Epithelial cell of proximal tubule (primary cell): ENCODE measurements at regions not wholly inside any gene's neighbourhood (a gene's known extent, or its start where the extent isn't known, plus 50 kb on each side); places are given as distances from the start of the nearest gene placed in this dataset.
"Not testable (repeated sequence)": the region's sequence is repeated elsewhere in the genome, so short reads cannot be mapped to it uniquely, and the experiment has no call there.

ENCODE experiments used
- DNase-seq: peaks from one replicate; pipeline ENCODE4 v3.0.0-alpha.2; 2011; ENCODE audit warnings: low read depth
- H3K4me3 ChIP-seq: 2 replicates; pipeline ENCODE4 v1.5.1; 2011; ENCODE audit warnings: low read depth, mild to moderate bottlenecking, low read length
- CTCF ChIP-seq: conservative IDR thresholded peaks from 2 replicates; pipeline ENCODE4 v1.5.1; 2012; ENCODE audit warnings: low read depth, mild to moderate bottlenecking, low read length

GRCh38 chr5:130528474-130528873 is 624.2 kb downstream of the CHSY3 start:
- no peak overlapping the region for H3K4me3 ChIP-seq
- no peak for TF ChIP-seq CTCF
- no peak for DNase-seq

GRCh38 chr5:130526708-130527107 is 622.4 kb downstream of the CHSY3 start:
- no peak for DNase-seq
- H3K4me3 ChIP-seq = no peak overlapping the region
- TF ChIP-seq CTCF = no peak

- DNase-seq = no peak
- TF ChIP-seq CTCF = no peak
- H3K4me3 ChIP-seq = no peak overlapping the region
These were observed 615.9 kb downstream of the CHSY3 start for GRCh38 chr5:130520211-130520610.

GRCh38 chr5:130514984-130515690 is 610.9 kb downstream of the CHSY3 start:
- no peak for TF ChIP-seq CTCF
- peak; percentile 43 for DNase-seq
- H3K4me3 ChIP-seq = no peak overlapping the region

GRCh38 chr5:130502702-130503101 is 598.4 kb downstream of the CHSY3 start:
- no peak overlapping the region for H3K4me3 ChIP-seq
- TF ChIP-seq CTCF = no peak
- DNase-seq = no peak

- DNase-seq = no peak
- TF ChIP-seq CTCF = no peak
- no peak overlapping the region for H3K4me3 ChIP-seq
These were observed 597.0 kb downstream of the CHSY3 start for GRCh38 chr5:130501151-130501865.

GRCh38 chr5:130500495-130500894 is 596.2 kb downstream of the CHSY3 start:
- not testable (repeated sequence) for H3K4me3 ChIP-seq

More at GRCh38 chr5:130500495-130500894, 596.2 kb downstream of the CHSY3 start:
- not testable (repeated sequence) for DNase-seq
